GM23248 (cell line): ENCODE measurements at regions not wholly inside any gene's neighbourhood (a gene's known extent, or its start where the extent isn't known, plus 50 kb on each side); places are given as distances from the start of the nearest gene placed in this dataset.

Experiments used
- DNase-seq: peaks from one replicate; pipeline ENCODE4 v3.0.0-alpha.2; 2015
- H2AFZ ChIP-seq: fragments of 200-600 bp; sonication (generic); 2 replicates; pipeline ENCODE4 v1.6.1; 2016; ENCODE audit warnings: antibody characterized with exemption
- H3F3A ChIP-seq: fragments of 200-600 bp; sonication (generic); 2 replicates; pipeline ENCODE4 v1.6.1; 2016; ENCODE audit warnings: mild to moderate bottlenecking, antibody characterized with exemption, mixed run types; ENCODE audit not compliant: insufficient read depth
- H3K27ac ChIP-seq: fragments of 200-600 bp; sonication (generic); 2 replicates; pipeline ENCODE4 v1.5.1; 2016; ENCODE audit warnings: mild to moderate bottlenecking
- H3K27me3 ChIP-seq: fragments of 200-600 bp; sonication (generic); replicated peaks from 2 replicates; pipeline ENCODE4 v1.6.1; 2016; ENCODE audit warnings: mild to moderate bottlenecking; ENCODE audit not compliant: insufficient read depth
- H3K36me3 ChIP-seq: fragments of 200-600 bp; sonication (generic); 2 replicates; pipeline ENCODE4 v1.6.1; 2016; ENCODE audit warnings: low read depth, mild to moderate bottlenecking
- H3K4me1 ChIP-seq: fragments of 200-600 bp; sonication (generic); 2 replicates; pipeline ENCODE4 v1.6.1; 2016; ENCODE audit warnings: mild to moderate bottlenecking; ENCODE audit not compliant: insufficient read depth
- H3K4me2 ChIP-seq: fragments of 200-600 bp; sonication (generic); one replicate; pipeline ENCODE4 v1.6.1; 2016; ENCODE audit warnings: mild to moderate bottlenecking; ENCODE audit not compliant: unreplicated experiment
- H3K4me3 ChIP-seq: fragments of 200-600 bp; sonication (generic); 2 replicates; pipeline ENCODE4 v1.5.1; 2016; ENCODE audit warnings: mild to moderate bottlenecking
- H3K79me2 ChIP-seq: fragments of 200-600 bp; sonication (generic); 2 replicates; pipeline ENCODE4 v1.6.1; 2016; ENCODE audit warnings: mild to moderate bottlenecking; ENCODE audit not compliant: insufficient read depth
- H3K9ac ChIP-seq: fragments of 200-600 bp; sonication (generic); 2 replicates; pipeline ENCODE4 v1.6.1; 2016; ENCODE audit warnings: mild to moderate bottlenecking
- H3K9me2 ChIP-seq: fragments of 200-600 bp; sonication (generic); 2 replicates; pipeline ENCODE4 v1.6.1; 2016; ENCODE audit warnings: mixed run types, mild to moderate bottlenecking, moderate library complexity; ENCODE audit not compliant: insufficient read depth
- H3K9me3 ChIP-seq: fragments of 200-600 bp; sonication (generic); one replicate; pipeline ENCODE4 v1.6.1; 2017; ENCODE audit warnings: low read depth
- H4K20me1 ChIP-seq: fragments of 200-600 bp; sonication (generic); 2 replicates; pipeline ENCODE4 v1.6.0; 2016; ENCODE audit not compliant: insufficient read depth
- EZH2 ChIP-seq: fragments of 200-600 bp; sonication (generic); IDR thresholded peaks from 2 replicates; pipeline ENCODE4 v1.6.1; 2018; ENCODE audit warnings: antibody characterized with exemption, mild to moderate bottlenecking; ENCODE audit not compliant: insufficient read depth, poor library complexity, severe bottlenecking
- EZH2phosphoT487 ChIP-seq: fragments of 200-600 bp; sonication (generic); IDR thresholded peaks from 2 replicates; pipeline ENCODE4 v1.6.1; 2018; ENCODE audit warnings: antibody characterized with exemption, moderate library complexity, mild to moderate bottlenecking, low read depth; ENCODE audit not compliant: insufficient read depth
- whole genome bisulfite sequencing, 2 experiments: methylation state at CpG; one replicate each; pipeline ENCODE4 v1.1.6; 2015 to 2017; ENCODE audit warnings: low lambda C conversion rate in 2 of 2, low coverage in 1 of 2; ENCODE audit errors: missing lambda C conversion rate in 2 of 2; 5-methylcytosine and 5-hydroxymethylcytosine counted together
- in situ Hi-C: fragments of 300-500 bp; cut with MboI; formaldehyde crosslinking; loops from 2 replicates; pipeline ENCODE4 v1.15.0; 2020

DNA sequence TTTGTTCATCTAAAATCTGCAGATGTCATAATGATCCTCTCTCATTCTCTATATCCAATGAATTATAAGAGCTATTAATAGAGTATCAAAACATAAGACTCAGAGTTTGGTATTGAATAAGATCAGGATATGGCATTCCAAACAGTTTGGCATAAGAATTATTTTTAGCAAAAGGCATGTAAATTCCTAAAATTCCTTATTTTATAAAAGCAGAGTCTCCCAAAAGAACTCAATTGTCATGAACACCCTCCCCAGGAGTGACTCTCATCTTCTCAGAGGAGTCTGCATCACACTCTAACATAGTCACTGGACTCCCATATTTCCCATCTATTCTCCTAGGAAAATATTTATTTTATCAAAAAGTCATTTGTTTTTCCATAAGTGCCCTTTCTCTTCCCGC lies 1710.2 kb upstream of the SLC39A10 start:
- H3K27me3 ChIP-seq = no peaks in the 10 kb centered on the region
- in situ Hi-C loops = no loop called here
- H2AFZ ChIP-seq = no peak overlapping the region
- no peak overlapping the region for H3K9ac ChIP-seq
- no peak overlapping the region for H3K4me3 ChIP-seq
- H3K27ac ChIP-seq = no peak overlapping the region
- no peaks in the 10 kb centered on the region for H3K36me3 ChIP-seq
- H3K4me1 ChIP-seq = no peaks in the 10 kb centered on the region
- no peaks in the 10 kb centered on the region for H3K9me3 ChIP-seq
- no peaks in the 10 kb centered on the region for H4K20me1 ChIP-seq
- no peak overlapping the region for H3K4me2 ChIP-seq
- TF ChIP-seq EZH2 = no peak
- no peak for TF ChIP-seq EZH2phosphoT487
- no peaks in the 10 kb centered on the region for H3F3A ChIP-seq
- no peaks in the 10 kb centered on the region for H3K79me2 ChIP-seq
- H3K9me2 ChIP-seq = no peaks in the 10 kb centered on the region
- 35 to 36% methylated on average over 1 of the region's 1 CpG for WGBS, 2 experiments
- no peak for DNase-seq

DNA sequence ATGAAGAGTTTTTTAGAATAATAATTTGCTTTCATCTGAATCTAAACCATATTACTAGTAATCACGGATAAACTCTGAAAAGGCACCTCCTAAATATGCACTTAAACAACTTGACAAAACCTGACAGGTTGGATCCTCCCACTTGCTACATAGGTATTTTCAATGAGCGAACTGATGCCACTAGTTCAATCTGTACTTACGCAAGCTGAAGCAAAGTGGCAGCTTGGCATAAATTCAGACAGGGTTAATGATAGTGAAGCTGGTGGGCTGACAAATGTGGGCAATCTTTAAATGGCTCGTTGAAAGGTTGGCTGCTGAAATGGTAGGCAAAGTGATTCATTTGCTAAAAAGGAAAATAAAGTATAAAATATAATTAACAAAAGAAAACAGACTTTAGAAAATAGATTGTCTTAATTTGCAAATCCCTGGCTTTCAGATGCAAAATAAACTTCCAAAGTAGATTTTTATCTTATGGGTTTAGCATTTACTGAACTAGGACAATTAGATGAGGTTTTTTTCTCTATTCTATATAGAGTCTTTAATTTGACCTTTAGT lies 1713.5 kb upstream of the SLC39A10 start:
- Histone ChIP-seq H3K4me1 (no peaks in the 10 kb centered on the region), H2AFZ (no peak overlapping the region), H3K27me3 (no peaks in the 10 kb centered on the region), H3K79me2 (no peaks in the 10 kb centered on the region), H3K9ac (no peak overlapping the region), H3K4me2 (no peak overlapping the region), H3K36me3 (no peaks in the 10 kb centered on the region), H3K9me3 (no peaks in the 10 kb centered on the region), H4K20me1 (no peaks in the 10 kb centered on the region), H3K27ac (no peak overlapping the region), H3K4me3 (no peak overlapping the region), H3K9me2 (no peaks in the 10 kb centered on the region), H3F3A (no peaks in the 10 kb centered on the region)
- TF ChIP-seq EZH2phosphoT487 (no peak), EZH2 (no peak)
- in situ Hi-C loops = no loop called here
- DNase-seq = no peak
- 65% methylated on average over 4 of the region's 4 CpGs for WGBS, 2 experiments

DNA sequence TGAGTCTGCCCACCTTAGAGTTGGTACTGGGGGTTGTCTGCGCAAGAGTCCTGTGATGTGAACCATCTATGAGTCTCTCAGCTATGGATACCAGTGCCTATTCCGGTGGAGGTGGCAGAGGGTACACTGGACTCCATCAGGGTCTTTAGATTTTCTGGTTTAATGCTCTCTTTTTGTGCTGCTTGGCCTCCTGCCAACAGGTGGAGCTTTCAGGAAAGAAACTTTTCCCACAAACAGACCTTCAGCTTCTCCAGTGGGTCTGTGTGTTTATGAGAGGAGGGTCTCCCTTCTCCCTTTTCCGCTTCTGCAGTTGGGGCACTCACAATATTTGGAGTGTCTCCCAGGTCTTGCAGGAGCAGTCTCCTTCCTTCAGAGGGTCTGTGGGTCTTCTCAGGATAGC lies 1721.9 kb upstream of the SLC39A10 start:
- in situ Hi-C loops = no loop called here
- Histone ChIP-seq H3F3A (no peaks in the 10 kb centered on the region), H3K4me2 (no peak overlapping the region), H3K9me2 (no peaks in the 10 kb centered on the region), H3K4me3 (no peak overlapping the region), H3K4me1 (no peaks in the 10 kb centered on the region), H3K36me3 (no peaks in the 10 kb centered on the region), H3K27ac (no peak overlapping the region), H3K79me2 (no peaks in the 10 kb centered on the region), H3K27me3 (no peaks in the 10 kb centered on the region), H3K9ac (no peak overlapping the region), H4K20me1 (no peaks in the 10 kb centered on the region), H2AFZ (no peak overlapping the region), H3K9me3 (no peaks in the 10 kb centered on the region)
- whole genome bisulfite sequencing, 2 experiments = 32 to 43% methylated on average over 3 of the region's 3 CpGs
- TF ChIP-seq EZH2 = no peak
- DNase-seq = no peak

DNA sequence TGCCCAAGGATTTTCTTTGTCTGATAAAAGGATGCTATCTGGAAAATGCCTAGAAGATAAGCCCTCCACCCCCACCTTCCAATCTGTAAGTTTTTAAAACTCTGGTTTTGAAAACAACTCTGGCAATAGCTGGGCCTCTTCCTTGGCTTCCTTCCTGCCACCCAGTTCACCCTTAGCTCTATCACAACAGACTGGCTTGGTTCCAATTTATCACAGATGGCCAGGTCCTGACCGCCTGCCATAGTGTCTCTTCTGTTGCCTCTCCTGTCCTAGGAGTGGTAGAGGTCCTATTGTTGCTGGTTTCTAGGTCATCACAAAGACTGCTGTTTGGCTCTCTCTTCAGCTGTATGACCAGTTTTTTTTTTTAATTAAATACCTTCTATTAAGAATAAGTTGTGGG lies 1727.9 kb upstream of the SLC39A10 start:
- H3K9me2 ChIP-seq = no peaks in the 10 kb centered on the region
- H3K27me3 ChIP-seq = no peaks in the 10 kb centered on the region
- no peak overlapping the region for H3K4me3 ChIP-seq
- 13 to 20% methylated on average over 1 of the region's 1 CpG for WGBS, 2 experiments
- no peaks in the 10 kb centered on the region for H3K4me1 ChIP-seq
- no peaks in the 10 kb centered on the region for H3K9me3 ChIP-seq
- H3K79me2 ChIP-seq = no peaks in the 10 kb centered on the region
- no peak for DNase-seq
- H2AFZ ChIP-seq = no peak overlapping the region
- H3F3A ChIP-seq = no peaks in the 10 kb centered on the region
- no peak for TF ChIP-seq EZH2
- no peak for TF ChIP-seq EZH2phosphoT487
- H3K9ac ChIP-seq = no peak overlapping the region
- H3K27ac ChIP-seq = no peak overlapping the region
- H3K36me3 ChIP-seq = no peaks in the 10 kb centered on the region
- no peak overlapping the region for H3K4me2 ChIP-seq
- no peaks in the 10 kb centered on the region for H4K20me1 ChIP-seq
- in situ Hi-C loops = no loop called here

DNA sequence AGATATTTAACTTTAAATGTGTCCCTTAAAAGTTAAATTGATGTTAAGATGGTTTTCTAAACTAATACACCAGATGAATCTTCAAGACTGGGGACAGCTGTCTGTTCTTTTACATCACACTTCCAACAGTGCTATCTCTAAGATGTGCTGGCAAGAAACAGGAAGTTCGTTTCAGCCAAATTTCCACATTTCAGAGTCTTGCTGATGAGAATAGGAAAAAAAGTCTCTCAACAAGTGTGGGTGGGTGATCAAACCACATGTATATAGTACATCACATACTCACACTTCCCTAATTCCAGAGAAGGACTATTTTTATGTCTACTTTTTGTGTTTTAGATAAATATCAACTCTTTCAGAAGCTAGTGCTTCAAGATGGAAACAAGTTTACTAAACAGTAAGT lies 1712.8 kb upstream of the TMEFF2 start:
- in situ Hi-C loops = no loop called here
- no peak overlapping the region for H3K4me2 ChIP-seq
- H3K4me3 ChIP-seq = no peak overlapping the region
- no peaks in the 10 kb centered on the region for H3K79me2 ChIP-seq
- WGBS, 2 experiments = 3 to 4% methylated on average over 1 of the region's 1 CpG
- no peaks in the 10 kb centered on the region for H3K27me3 ChIP-seq
- H3K4me1 ChIP-seq = no peaks in the 10 kb centered on the region
- no peak overlapping the region for H3K27ac ChIP-seq
- H3K9me3 ChIP-seq = no peaks in the 10 kb centered on the region
- H2AFZ ChIP-seq = no peak overlapping the region
- H4K20me1 ChIP-seq = no peaks in the 10 kb centered on the region
- no peaks in the 10 kb centered on the region for H3K9me2 ChIP-seq
- no peak for TF ChIP-seq EZH2
- TF ChIP-seq EZH2phosphoT487 = no peak
- no peak overlapping the region for H3K9ac ChIP-seq
- no peaks in the 10 kb centered on the region for H3F3A ChIP-seq
- H3K36me3 ChIP-seq = no peaks in the 10 kb centered on the region
- DNase-seq = no peak
